Esophagus squamous epithelium (tissue), 4 donors: ENCODE measurements at regions not wholly inside any gene's neighbourhood (a gene's known extent, or its start where the extent isn't known, plus 50 kb on each side); places are given as distances from the start of the nearest gene placed in this dataset.

Experiments
- CTCF ChIP-seq, 6 experiments: fragments of 450-650 bp in 4 of 6; fragments of 200-600 bp in 2 of 6; sonication (generic) in 2 of 6; IDR thresholded peaks; one replicate each; pipeline ENCODE4 v1.5.1; 2016 to 2019; ENCODE audit warnings: antibody characterized with exemption in 6 of 6, mild to moderate bottlenecking in 4 of 6, moderate library complexity in 4 of 6
- POLR2A ChIP-seq, 4 donors: fragments of 450-650 bp; IDR thresholded peaks; one replicate each; pipeline ENCODE4 v1.6.1; 2017; ENCODE audit warnings: antibody characterized with exemption in 4 of 4, mild to moderate bottlenecking in 4 of 4, moderate library complexity in 3 of 4

GRCh38 chr1:71270394-71270915 is 189.6 kb upstream of the ZRANB2 start:
- TF ChIP-seq POLR2A (IDR thresholded peaks at IDR 0.05) (no peak), CTCF (IDR thresholded peaks at IDR 0.05) (no peak)
